Gastrocnemius medialis (tissue), 4 donors: ENCODE measurements at regions not wholly inside any gene's neighbourhood (a gene's known extent, or its start where the extent isn't known, plus 50 kb on each side); places are given as distances from the start of the nearest gene placed in this dataset.

Experiments
- POLR2A ChIP-seq, 2 donors: fragments of 450-650 bp; IDR thresholded peaks; one replicate each; pipeline ENCODE4 v1.6.1; 2017; ENCODE audit warnings: antibody characterized with exemption in 2 of 2, mild to moderate bottlenecking in 2 of 2, moderate library complexity in 2 of 2
- TF ChIP-seq, protein P1 (sequence below), 5 experiments: fragments of 450-650 bp in 3 of 5; fragments of 200-600 bp in 2 of 5; sonication (generic) in 2 of 5; IDR thresholded peaks in 4 of 5; conservative IDR thresholded peaks in 1 of 5; 1 replicate in 4 of 5; 2 replicates in 1 of 5; pipeline ENCODE4 v1.5.1; 2016 to 2019; ENCODE audit warnings: antibody characterized with exemption in 5 of 5, mild to moderate bottlenecking in 3 of 5, moderate library complexity in 3 of 5

DNA sequence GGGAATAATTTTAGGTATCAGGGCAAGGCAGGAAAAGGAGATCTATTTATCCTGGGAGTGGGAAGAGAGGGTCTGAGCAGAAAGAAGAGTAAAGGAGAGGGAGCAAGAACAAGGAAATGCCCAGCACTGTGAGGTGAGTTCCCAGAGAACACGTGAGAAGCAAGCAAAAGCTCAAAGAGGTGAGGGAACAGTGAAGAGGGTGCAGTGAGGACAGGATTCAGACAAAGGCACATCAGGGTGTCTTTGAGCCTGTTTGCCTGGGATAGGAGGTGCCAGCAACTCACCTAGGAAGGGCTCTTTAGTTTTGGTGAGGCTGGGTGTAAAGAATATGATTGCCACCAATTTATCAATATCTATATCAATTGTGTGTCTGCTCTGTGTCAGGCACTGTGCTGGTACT lies 88.9 kb upstream of the NRXN3 start:
- no peak for TF ChIP-seq POLR2A (IDR thresholded peaks at IDR 0.05)
- TF ChIP-seq, protein P1, sequence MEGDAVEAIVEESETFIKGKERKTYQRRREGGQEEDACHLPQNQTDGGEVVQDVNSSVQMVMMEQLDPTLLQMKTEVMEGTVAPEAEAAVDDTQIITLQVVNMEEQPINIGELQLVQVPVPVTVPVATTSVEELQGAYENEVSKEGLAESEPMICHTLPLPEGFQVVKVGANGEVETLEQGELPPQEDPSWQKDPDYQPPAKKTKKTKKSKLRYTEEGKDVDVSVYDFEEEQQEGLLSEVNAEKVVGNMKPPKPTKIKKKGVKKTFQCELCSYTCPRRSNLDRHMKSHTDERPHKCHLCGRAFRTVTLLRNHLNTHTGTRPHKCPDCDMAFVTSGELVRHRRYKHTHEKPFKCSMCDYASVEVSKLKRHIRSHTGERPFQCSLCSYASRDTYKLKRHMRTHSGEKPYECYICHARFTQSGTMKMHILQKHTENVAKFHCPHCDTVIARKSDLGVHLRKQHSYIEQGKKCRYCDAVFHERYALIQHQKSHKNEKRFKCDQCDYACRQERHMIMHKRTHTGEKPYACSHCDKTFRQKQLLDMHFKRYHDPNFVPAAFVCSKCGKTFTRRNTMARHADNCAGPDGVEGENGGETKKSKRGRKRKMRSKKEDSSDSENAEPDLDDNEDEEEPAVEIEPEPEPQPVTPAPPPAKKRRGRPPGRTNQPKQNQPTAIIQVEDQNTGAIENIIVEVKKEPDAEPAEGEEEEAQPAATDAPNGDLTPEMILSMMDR (IDR thresholded peaks at IDR 0.05 in 4 of 5, conservative IDR thresholded peaks at IDR 0.05 in 1 of 5) = no peak
